H1 (cell line): ENCODE measurements at regions not wholly inside any gene's neighbourhood (a gene's known extent, or its start where the extent isn't known, plus 50 kb on each side); places are given as distances from the start of the nearest gene placed in this dataset.

Experiments
- ATF3 ChIP-seq: IDR thresholded peaks from 2 replicates; pipeline ENCODE4 v1.6.1; 2011; ENCODE audit warnings: low read depth, mild to moderate bottlenecking, low read length; ENCODE audit not compliant: insufficient read depth
- BACH1 ChIP-seq: IDR thresholded peaks from 2 replicates; pipeline ENCODE4 v1.6.1; 2012; ENCODE audit warnings: low read length, improper control_type of control experiment
- CTCF ChIP-seq, 3 experiments: IDR thresholded peaks; 1 replicate in 2 of 3; 2 replicates in 1 of 3; pipeline versions ENCODE4 v1.5.1 to v1.6.1; 2011; ENCODE audit warnings: low read length in 3 of 3, mild to moderate bottlenecking in 3 of 3, inconsistent platforms in 2 of 3, low read depth in 1 of 3, moderate library complexity in 1 of 3; ENCODE audit not compliant: insufficient read depth in 1 of 3; ENCODE audit errors: control extremely low read depth in 1 of 3
- EP300 ChIP-seq, 2 experiments: IDR thresholded peaks; 1 replicate in 1 of 2; 2 replicates in 1 of 2; pipeline ENCODE4 v1.6.1; 2011 to 2012; ENCODE audit warnings: low read depth in 2 of 2, low read length in 2 of 2, mild to moderate bottlenecking in 2 of 2, borderline replicate concordance in 1 of 2, inconsistent platforms in 1 of 2, moderate library complexity in 1 of 2
- EZH2 ChIP-seq: fragments of 200-600 bp; sonication (generic); IDR thresholded peaks from 2 replicates; pipeline ENCODE4 v1.7.1; 2012; ENCODE audit warnings: low read depth, mild to moderate bottlenecking, moderate library complexity, low read length, inconsistent platforms; ENCODE audit not compliant: severe bottlenecking
- KDM1A ChIP-seq: fragments of 200-600, 300-600 bp; sonication (generic); IDR thresholded peaks from 2 replicates; pipeline ENCODE4 v1.7.1; 2016; ENCODE audit warnings: mild to moderate bottlenecking, low read length, borderline replicate concordance
- POLR2A ChIP-seq, 2 experiments: IDR thresholded peaks; 1 replicate in 1 of 2; 2 replicates in 1 of 2; pipeline ENCODE4 v1.6.1; 2011; ENCODE audit warnings: low read depth in 2 of 2, low read length in 2 of 2, mild to moderate bottlenecking in 2 of 2; ENCODE audit errors: control extremely low read depth in 1 of 2
- POLR2AphosphoS5 ChIP-seq: IDR thresholded peaks from 2 replicates; pipeline ENCODE4 v1.6.1; 2011; ENCODE audit warnings: low read depth, low read length
- TAF7 ChIP-seq: optimal IDR thresholded peaks from 2 replicates; pipeline ENCODE3; 2011; ENCODE audit warnings: low read depth, mild to moderate bottlenecking, inconsistent platforms, low read length, moderate library complexity, borderline replicate concordance
- TBP ChIP-seq: IDR thresholded peaks from 2 replicates; pipeline ENCODE4 v1.6.1; 2011; ENCODE audit warnings: low read depth, low read length, improper control_type of control experiment
- USF2 ChIP-seq: IDR thresholded peaks from 2 replicates; pipeline ENCODE4 v1.6.1; 2011; ENCODE audit warnings: low read length, improper control_type of control experiment
- YY1 ChIP-seq: IDR thresholded peaks from 2 replicates; pipeline ENCODE4 v1.6.1; 2011; ENCODE audit warnings: low read depth, mild to moderate bottlenecking, low read length

GRCh38 chr2:19299032-19299431, 59.4 kb downstream of the OSR1 start:
- TF ChIP-seq CTCF (IDR thresholded peaks at IDR 0.05; ENCODE audit: control extremely low read depth in 1 of 3, insufficient read depth in 1 of 3, low read depth in 1 of 3, low read length in 3 of 3): no peak
- no peak for TF ChIP-seq POLR2A (IDR thresholded peaks at IDR 0.05; ENCODE audit: control extremely low read depth in 1 of 2, low read depth in 2 of 2, low read length in 2 of 2)
- no peak for TF ChIP-seq EP300 (IDR thresholded peaks at IDR 0.05; ENCODE audit: borderline replicate concordance in 1 of 2, low read depth in 2 of 2, low read length in 2 of 2)
- no peak for TF ChIP-seq YY1
- TF ChIP-seq EZH2: no peak
- no peak for TF ChIP-seq ATF3
- TF ChIP-seq KDM1A: no peak
- TF ChIP-seq POLR2AphosphoS5: no peak
- TF ChIP-seq TBP: no peak
- no peak for TF ChIP-seq USF2
- TF ChIP-seq TAF7: no peak
- no peak for TF ChIP-seq BACH1
